ENCODE measurements at regions not wholly inside any gene's neighbourhood (a gene's known extent, or its start where the extent isn't known, plus 50 kb on each side); places are given as distances from the start of the nearest gene placed in this dataset.

- Mint-ChIP-seq H3K36me3 (ENCODE audit: unreplicated experiment) (no peaks in the 10 kb centered on the region), H3K4me3 (ENCODE audit: unreplicated experiment) (no peak overlapping the region), H3K9me3 (ENCODE audit: unreplicated experiment) (peaks cover 8% of the 10 kb centered on the region), H3K27me3 (ENCODE audit: unreplicated experiment) (no peaks in the 10 kb centered on the region), H3K4me1 (ENCODE audit: unreplicated experiment) (no peaks in the 10 kb centered on the region), H3K27ac (ENCODE audit: unreplicated experiment) (no peak overlapping the region)
- TF ChIP-seq CTCF (IDR thresholded peaks at IDR 0.05) = no peak
- no peak for DNase-seq (ENCODE audit: extremely low spot score, unreplicated experiment)
Observed at GRCh38 chr12:115504306-115505290, 772.9 kb downstream of the MED13L start.

- Mint-ChIP-seq H3K27ac (ENCODE audit: unreplicated experiment) (no peak overlapping the region), H3K9me3 (ENCODE audit: unreplicated experiment) (peaks cover 8% of the 10 kb centered on the region), H3K4me3 (ENCODE audit: unreplicated experiment) (no peak overlapping the region), H3K4me1 (ENCODE audit: unreplicated experiment) (no peaks in the 10 kb centered on the region), H3K36me3 (ENCODE audit: unreplicated experiment) (no peaks in the 10 kb centered on the region), H3K27me3 (ENCODE audit: unreplicated experiment) (no peaks in the 10 kb centered on the region)
- no peak for DNase-seq (ENCODE audit: extremely low spot score, unreplicated experiment)
- no peak for TF ChIP-seq CTCF (IDR thresholded peaks at IDR 0.05)
Observed at GRCh38 chr12:115500872-115501271, 776.6 kb downstream of the MED13L start.

- Mint-ChIP-seq H3K27me3 (ENCODE audit: unreplicated experiment) (no peaks in the 10 kb centered on the region), H3K36me3 (ENCODE audit: unreplicated experiment) (no peaks in the 10 kb centered on the region), H3K4me1 (ENCODE audit: unreplicated experiment) (no peaks in the 10 kb centered on the region), H3K27ac (ENCODE audit: unreplicated experiment) (no peak overlapping the region), H3K4me3 (ENCODE audit: unreplicated experiment) (no peak overlapping the region), H3K9me3 (ENCODE audit: unreplicated experiment) (no peaks in the 10 kb centered on the region)
- no peak for DNase-seq (ENCODE audit: extremely low spot score, unreplicated experiment)
- TF ChIP-seq CTCF (IDR thresholded peaks at IDR 0.05) = no peak
Observed at GRCh38 chr12:115495300-115495699, 782.2 kb downstream of the MED13L start.

GRCh38 chr12:115492553-115492952, 784.9 kb downstream of the MED13L start:
- DNase-seq (ENCODE audit: extremely low spot score, unreplicated experiment) = no peak
- H3K27ac Mint-ChIP-seq (ENCODE audit: unreplicated experiment) = no peak overlapping the region
- H3K9me3 Mint-ChIP-seq (ENCODE audit: unreplicated experiment) = no peaks in the 10 kb centered on the region
- peaks cover 4% of the 10 kb centered on the region for H3K27me3 Mint-ChIP-seq (ENCODE audit: unreplicated experiment)
- H3K4me3 Mint-ChIP-seq (ENCODE audit: unreplicated experiment) = no peak overlapping the region
- no peak for TF ChIP-seq CTCF (IDR thresholded peaks at IDR 0.05)
- no peaks in the 10 kb centered on the region for H3K4me1 Mint-ChIP-seq (ENCODE audit: unreplicated experiment)
- H3K36me3 Mint-ChIP-seq (ENCODE audit: unreplicated experiment) = no peaks in the 10 kb centered on the region

- DNase-seq (ENCODE audit: extremely low spot score, unreplicated experiment) = no peak
- no peak overlapping the region for H3K27ac Mint-ChIP-seq (ENCODE audit: unreplicated experiment)
- no peaks in the 10 kb centered on the region for H3K9me3 Mint-ChIP-seq (ENCODE audit: unreplicated experiment)
- TF ChIP-seq CTCF (IDR thresholded peaks at IDR 0.05) = no peak
- no peaks in the 10 kb centered on the region for H3K36me3 Mint-ChIP-seq (ENCODE audit: unreplicated experiment)
- H3K27me3 Mint-ChIP-seq (ENCODE audit: unreplicated experiment) = peaks cover 5% of the 10 kb centered on the region
- no peaks in the 10 kb centered on the region for H3K4me1 Mint-ChIP-seq (ENCODE audit: unreplicated experiment)
- H3K4me3 Mint-ChIP-seq (ENCODE audit: unreplicated experiment) = no peak overlapping the region
Observed at GRCh38 chr12:115491511-115492250, 785.8 kb downstream of the MED13L start.
